GM18502 (cell line): ENCODE measurements at regions not wholly inside any gene's neighbourhood (a gene's known extent, or its start where the extent isn't known, plus 50 kb on each side); places are given as distances from the start of the nearest gene placed in this dataset.
"Not testable (repeated sequence)": the region's sequence is repeated elsewhere in the genome, so short reads cannot be mapped to it uniquely, and the experiment has no call there.

Experiments used
- ATAC-seq: cut with Tn5 transposase; IDR thresholded peaks from one replicate; pipeline ENCODE4 v1.9.1; 2021; ENCODE audit warnings: mild to moderate bottlenecking; ENCODE audit not compliant: unreplicated experiment, poor library complexity

GRCh38 chr2:3899536-3900155 is 196.3 kb downstream of the DCDC2C start:
- ATAC-seq: no peak

- ATAC-seq: no peak
These were observed 198.8 kb downstream of the DCDC2C start for GRCh38 chr2:3902131-3902530.

- no peak for ATAC-seq
These were observed 200.7 kb downstream of the DCDC2C start for GRCh38 chr2:3904061-3904460.

GRCh38 chr2:3908498-3908897 is 205.1 kb downstream of the DCDC2C start:
- not testable (repeated sequence) for ATAC-seq

- no peak for ATAC-seq
These were observed 208.6 kb downstream of the DCDC2C start for GRCh38 chr2:3911882-3912455.

- ATAC-seq: no peak
These were observed 209.8 kb downstream of the DCDC2C start for GRCh38 chr2:3913166-3913565.

- ATAC-seq: no peak
These were observed 210.9 kb downstream of the DCDC2C start for GRCh38 chr2:3914241-3914640.

DNA sequence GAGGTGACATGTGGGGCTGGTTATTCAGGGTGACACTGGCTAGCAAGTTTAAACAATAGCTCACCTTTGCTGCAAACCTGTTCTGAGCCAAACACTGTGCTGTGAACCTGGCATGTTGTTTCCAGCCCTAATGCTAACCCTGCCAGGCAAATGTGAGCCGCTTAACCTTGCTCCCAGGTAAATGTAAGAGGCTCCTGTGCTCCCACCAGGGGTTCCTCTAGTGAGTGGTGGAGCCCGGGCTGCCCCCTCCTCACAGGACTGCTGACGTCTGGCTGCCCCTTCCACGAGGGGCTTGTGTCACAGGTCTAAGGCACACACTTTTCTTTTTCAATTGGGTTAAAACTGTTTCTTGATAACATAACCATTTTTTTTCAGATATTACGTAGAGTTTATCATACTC is 223.7 kb downstream of the DCDC2C start:
- ATAC-seq: no peak

DNA sequence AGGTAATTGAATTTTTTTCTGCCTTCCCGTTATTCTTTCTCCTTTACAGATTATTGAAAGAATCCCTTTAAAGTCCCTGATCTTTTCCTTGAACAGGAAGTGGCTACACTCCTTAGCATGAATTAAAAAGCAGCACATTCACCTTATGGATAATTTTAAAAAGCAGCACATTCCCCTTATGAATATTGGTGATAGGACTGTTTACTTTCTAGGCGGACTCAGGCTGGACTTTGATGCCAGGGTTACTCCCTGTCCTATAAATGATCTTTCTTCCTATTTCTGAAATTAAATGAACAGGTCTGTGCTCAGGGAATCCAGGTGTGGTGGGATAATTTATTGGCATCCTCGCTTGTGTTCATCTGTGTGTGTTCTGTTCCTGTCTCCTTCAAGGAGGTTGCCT is 226.0 kb downstream of the DCDC2C start:
- ATAC-seq: no peak

DNA sequence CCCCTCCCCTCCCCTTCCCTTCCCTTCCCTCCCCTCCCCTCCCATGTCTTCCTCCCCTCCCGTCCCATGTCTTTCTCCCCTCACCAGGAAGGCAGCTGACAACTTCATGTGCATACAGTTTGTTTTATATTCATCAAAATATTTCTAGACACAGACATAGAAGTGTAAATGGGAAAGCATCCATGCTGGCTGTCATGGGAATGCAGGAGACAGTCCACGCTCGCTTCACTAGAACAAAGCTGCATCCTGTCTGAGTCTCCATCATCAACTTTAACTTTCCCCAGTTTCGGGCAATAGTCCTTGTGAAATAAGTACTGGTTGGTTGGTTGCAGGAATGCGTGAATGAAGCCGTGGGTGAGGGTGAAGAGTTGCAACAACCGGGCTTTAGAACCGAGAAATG is 226.9 kb downstream of the DCDC2C start:
- no peak for ATAC-seq

DNA sequence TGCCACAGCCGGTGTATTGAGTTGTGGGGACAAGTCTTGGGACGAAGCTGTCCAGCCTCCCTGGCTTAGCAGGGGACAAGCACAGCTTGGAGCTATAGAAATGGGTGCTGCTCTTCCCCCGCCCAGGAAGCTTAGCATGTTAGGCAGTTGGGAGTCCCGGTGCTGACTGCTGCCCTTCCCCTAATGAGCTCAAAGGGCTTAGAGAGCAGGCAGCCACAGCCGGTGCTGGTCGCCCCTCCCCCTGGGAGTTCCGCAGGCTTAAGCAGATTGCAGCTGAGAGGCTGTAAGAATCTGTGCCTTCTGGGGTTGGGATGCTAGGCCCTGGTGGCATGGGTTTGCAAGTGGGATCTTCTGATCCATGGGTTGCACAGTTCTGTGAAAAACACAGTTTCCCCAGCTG is 237.3 kb downstream of the DCDC2C start:
- ATAC-seq: no peak

DNA sequence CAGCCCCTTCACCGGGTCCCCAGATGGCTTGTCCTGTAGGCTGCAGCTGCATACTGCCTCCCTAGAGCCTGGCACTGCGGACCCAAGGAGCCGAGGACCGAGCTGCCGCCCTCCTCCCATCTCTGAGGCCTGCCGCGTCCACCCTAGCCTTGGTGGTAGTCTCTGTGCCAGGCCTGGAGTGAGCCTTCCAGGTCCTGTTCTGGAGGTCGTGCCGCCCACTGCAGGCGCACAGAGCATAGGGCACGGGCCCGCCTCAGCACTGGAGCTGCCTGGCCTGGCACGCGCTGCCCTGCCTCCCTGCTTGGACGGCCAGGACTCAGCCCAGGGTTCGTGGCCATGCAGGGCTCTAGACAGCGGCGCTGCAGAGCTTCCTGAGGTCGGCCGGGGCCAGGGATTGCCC is 239.5 kb downstream of the DCDC2C start:
- no peak for ATAC-seq

DNA sequence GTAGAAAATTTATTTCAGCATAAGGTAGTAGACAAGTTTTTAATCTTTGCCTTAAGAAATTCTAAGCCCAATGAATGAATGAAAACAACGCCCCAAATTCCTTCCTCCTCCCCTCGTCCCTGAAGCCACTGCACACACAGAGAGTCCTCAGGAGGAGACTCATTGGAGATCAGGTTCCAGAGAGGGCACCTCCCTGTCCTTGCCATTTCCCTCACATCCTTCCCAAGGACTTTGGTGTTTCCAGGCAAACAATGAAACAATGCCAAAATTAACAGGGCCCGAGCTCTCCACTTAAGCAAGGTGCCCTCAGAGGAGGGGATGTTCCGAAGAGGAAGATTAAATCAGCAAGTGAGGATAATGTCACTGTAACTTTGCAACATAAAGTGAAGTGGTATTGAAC is 240.7 kb downstream of the DCDC2C start:
- no peak for ATAC-seq

DNA sequence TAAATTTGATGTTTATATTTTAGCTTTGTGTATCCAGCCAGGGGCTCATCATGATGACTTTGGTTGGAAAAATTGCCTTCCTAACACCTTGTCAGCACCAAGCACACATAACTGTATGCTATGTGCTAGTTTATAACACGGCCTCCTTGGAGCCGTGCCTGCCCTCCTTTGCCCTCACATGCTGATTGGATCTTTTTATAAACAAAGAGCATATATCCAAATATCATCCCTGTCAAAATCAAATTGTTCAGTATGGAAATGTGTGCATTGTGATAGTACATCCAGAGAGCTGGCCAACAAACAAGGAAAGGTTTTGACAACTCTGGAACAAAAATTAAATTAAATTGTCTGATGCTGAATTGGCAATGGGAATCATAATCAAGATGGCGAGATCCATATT is 241.5 kb downstream of the DCDC2C start:
- no peak for ATAC-seq

DNA sequence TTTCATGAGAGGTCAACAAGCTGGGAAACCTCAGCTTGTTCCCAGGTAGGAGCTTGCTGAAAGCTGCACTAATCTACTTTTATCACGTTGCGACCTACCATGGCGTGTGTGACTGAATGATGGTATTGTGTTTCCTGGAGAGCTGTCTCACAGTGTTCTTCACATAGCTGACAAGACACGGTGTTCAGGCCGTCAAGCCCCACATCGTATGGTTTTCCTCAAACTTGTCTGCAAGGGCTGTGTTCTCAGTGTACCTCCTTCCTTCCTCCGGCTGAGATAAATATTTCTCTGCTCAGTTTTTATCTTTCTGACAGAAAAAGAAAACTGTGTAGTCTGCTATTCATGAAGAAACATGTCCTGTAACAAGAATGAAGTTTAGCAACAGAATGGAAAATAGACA is 244.8 kb downstream of the DCDC2C start:
- ATAC-seq: no peak

GRCh38 chr2:3951131-3951954 is 248.0 kb downstream of the DCDC2C start:
- ATAC-seq: no peak

DNA sequence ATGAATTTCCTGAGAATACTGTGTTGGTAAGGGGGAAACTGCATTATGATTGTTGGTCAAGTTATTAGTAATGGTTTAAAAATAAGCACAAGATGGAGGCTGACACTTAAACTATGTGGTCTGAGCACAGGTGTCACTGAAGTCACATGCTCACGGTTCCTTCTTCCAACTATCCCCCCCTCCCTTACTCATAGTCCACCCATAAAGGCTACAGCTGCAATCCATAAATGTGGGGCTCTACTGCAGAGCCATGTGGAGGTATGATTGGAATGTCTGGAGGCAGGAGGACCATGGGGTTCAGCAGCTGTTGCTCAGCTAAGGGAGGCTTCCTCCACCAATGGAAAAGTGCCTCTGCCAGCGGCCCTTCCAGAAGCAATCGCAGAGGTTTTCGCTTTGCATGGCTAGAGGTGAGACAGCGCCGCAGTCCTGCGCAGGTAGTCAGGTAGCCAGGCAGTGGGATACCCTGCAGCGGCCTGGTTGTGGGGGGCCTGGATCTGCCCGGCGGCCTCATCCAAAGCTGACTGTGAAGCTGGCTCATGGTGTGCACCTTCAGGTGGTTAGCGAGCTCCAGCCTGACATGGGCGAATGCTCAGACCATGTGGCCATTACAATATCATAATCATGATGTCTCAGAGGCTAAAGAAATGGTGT is 249.6 kb downstream of the DCDC2C start:
- ATAC-seq: no peak

DNA sequence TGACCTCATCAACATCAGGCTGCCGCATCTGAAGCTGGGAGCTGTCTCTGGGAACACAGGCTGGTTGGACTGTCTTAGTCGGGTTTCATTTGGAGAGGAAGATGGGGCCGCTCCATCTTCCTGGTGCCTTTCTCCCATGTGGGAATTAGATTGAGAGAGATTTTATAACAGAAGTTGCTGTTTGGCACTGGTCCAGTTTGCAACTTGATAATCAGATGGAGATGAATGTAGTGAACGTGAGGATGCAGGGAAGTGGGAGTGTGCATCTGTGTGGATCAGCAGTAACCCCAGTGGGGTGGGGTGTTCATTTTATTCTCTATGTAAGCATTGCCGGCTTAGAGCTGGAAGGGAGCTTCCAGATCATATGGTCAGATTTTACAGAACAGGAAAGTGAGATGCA is 250.9 kb downstream of the DCDC2C start:
- ATAC-seq: no peak

GRCh38 chr2:3956406-3956805 is 253.0 kb downstream of the DCDC2C start:
- no peak for ATAC-seq

GRCh38 chr2:3956892-3957291 is 253.5 kb downstream of the DCDC2C start:
- ATAC-seq: no peak

DNA sequence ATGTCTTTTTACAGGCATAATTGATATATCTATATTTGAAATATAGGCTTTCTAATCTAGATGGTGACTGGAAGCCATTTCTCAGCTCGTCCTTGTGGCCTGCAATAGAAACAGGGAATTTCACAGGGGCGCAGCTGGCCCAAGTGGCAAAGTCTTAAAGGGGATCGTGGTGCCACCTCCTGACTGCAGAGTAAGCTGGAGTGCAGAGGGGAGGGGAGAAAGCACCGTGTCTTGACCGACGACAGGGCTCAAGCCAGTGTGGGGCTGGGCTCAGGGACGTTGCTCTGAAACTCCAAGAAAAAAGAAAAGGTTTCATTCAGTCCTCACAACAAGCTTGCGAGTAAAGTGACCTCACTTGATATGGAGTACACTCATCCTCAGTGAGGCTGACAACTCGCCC is 255.1 kb downstream of the DCDC2C start:
- ATAC-seq: no peak
